ENCODE measurements at regions not wholly inside any gene's neighbourhood (a gene's known extent, or its start where the extent isn't known, plus 50 kb on each side); places are given as distances from the start of the nearest gene placed in this dataset.

DNA sequence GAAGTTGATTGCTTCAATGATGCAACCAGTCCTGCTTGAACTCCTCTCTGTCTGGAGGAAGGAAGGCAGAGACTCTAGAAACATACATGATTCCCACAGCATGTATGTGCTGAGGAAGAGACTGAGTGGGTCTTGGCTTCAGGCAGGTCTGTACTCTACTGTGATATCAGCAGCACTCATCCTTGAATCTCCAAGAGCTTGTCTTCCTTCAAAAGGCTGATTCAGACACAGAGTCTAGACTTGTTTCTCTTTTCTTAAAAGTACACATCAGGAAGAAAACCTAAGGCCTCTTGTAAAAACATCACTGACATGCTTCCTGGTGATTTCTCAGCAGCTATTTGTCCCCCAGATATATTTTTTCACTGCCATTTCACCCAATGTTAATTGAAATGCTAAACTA, 155.7 kb upstream of the HEY2 start:
- TF ChIP-seq TARDBP (IDR thresholded peaks at IDR 0.05) (no peak), TSC22D4 (tag; IDR thresholded peaks at IDR 0.05) (no peak), BRF1 (IDR thresholded peaks at IDR 0.05; ENCODE audit: borderline replicate concordance, extremely low read depth, insufficient read length) (no peak), ZNF124 (CRISPR knock-in tag; IDR thresholded peaks at IDR 0.05) (no peak), ZNF551 (CRISPR knock-in tag; IDR thresholded peaks at IDR 0.05) (no peak), EHMT2 (IDR thresholded peaks at IDR 0.05) (no peak), FUS (optimal IDR thresholded peaks at IDR 0.05; ENCODE audit: low read depth, low read length) (no peak), DPF2 (IDR thresholded peaks at IDR 0.05) (no peak), MXI1 (IDR thresholded peaks at IDR 0.05; ENCODE audit: low read depth, low read length) (no peak), ZEB2 (IDR thresholded peaks at IDR 0.05) (no peak)
- TF ChIP-seq, protein P1, sequence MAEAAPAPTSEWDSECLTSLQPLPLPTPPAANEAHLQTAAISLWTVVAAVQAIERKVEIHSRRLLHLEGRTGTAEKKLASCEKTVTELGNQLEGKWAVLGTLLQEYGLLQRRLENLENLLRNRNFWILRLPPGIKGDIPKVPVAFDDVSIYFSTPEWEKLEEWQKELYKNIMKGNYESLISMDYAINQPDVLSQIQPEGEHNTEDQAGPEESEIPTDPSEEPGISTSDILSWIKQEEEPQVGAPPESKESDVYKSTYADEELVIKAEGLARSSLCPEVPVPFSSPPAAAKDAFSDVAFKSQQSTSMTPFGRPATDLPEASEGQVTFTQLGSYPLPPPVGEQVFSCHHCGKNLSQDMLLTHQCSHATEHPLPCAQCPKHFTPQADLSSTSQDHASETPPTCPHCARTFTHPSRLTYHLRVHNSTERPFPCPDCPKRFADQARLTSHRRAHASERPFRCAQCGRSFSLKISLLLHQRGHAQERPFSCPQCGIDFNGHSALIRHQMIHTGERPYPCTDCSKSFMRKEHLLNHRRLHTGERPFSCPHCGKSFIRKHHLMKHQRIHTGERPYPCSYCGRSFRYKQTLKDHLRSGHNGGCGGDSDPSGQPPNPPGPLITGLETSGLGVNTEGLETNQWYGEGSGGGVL (CRISPR knock-in tag; IDR thresholded peaks at IDR 0.05): no peak
- TF ChIP-seq, protein P2, sequence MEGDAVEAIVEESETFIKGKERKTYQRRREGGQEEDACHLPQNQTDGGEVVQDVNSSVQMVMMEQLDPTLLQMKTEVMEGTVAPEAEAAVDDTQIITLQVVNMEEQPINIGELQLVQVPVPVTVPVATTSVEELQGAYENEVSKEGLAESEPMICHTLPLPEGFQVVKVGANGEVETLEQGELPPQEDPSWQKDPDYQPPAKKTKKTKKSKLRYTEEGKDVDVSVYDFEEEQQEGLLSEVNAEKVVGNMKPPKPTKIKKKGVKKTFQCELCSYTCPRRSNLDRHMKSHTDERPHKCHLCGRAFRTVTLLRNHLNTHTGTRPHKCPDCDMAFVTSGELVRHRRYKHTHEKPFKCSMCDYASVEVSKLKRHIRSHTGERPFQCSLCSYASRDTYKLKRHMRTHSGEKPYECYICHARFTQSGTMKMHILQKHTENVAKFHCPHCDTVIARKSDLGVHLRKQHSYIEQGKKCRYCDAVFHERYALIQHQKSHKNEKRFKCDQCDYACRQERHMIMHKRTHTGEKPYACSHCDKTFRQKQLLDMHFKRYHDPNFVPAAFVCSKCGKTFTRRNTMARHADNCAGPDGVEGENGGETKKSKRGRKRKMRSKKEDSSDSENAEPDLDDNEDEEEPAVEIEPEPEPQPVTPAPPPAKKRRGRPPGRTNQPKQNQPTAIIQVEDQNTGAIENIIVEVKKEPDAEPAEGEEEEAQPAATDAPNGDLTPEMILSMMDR (IDR thresholded peaks at IDR 0.05 in 2 of 3, conservative IDR thresholded peaks at IDR 0.05 in 1 of 3; ENCODE audit: insufficient read depth in 2 of 3, low read depth in 1 of 3, low read length in 3 of 3): no peak
